SH-SY5Y (cell line): ENCODE measurements at regions not wholly inside any gene's neighbourhood (a gene's known extent, or its start where the extent isn't known, plus 50 kb on each side); places are given as distances from the start of the nearest gene placed in this dataset.

ENCODE experiments used
- GATA2 ChIP-seq: IDR thresholded peaks from 2 replicates; pipeline ENCODE4 v1.6.1; 2011; ENCODE audit warnings: mild to moderate bottlenecking, low read depth, low read length
- GATA3 ChIP-seq: IDR thresholded peaks from 2 replicates; pipeline ENCODE4 v1.6.1; 2011; ENCODE audit warnings: low read depth, mild to moderate bottlenecking, low read length, moderate library complexity

- TF ChIP-seq GATA2 (no peak), GATA3 (no peak)
Measured at GRCh38 chr18:52237551-52237950, 102.4 kb upstream of the DCC start.
